Activated T-helper 2 cell treated with anti-CD3 and anti-CD28 coated beads, Interferon-gamma antibody, Interleukin-2, Interleukin-4, amounts not matched to agents 10 μg/mL and 5 μg/mL and 100 μg/mL, durations not matched to agents 14 hours and 24 hours and 36 hours (primary cell): ENCODE measurements at regions not wholly inside any gene's neighbourhood (a gene's known extent, or its start where the extent isn't known, plus 50 kb on each side); places are given as distances from the start of the nearest gene placed in this dataset.

Experiments
- DNase-seq: peaks from one replicate; pipeline ENCODE4 v3.0.0; 2021; ENCODE audit warnings: low spot score
- H3K27ac Mint-ChIP-seq: one replicate; pipeline ENCODE4 v1.8.0; 2021; ENCODE audit warnings: mixed read lengths
- H3K27me3 Mint-ChIP-seq: one replicate; pipeline ENCODE4 v1.8.0; 2021; ENCODE audit warnings: low read depth, mixed read lengths
- H3K36me3 Mint-ChIP-seq: one replicate; pipeline ENCODE4 v1.8.0; 2021; ENCODE audit warnings: low read depth, mixed read lengths
- H3K4me1 Mint-ChIP-seq: one replicate; pipeline ENCODE4 v1.8.0; 2021; ENCODE audit warnings: low read depth, mixed read lengths
- H3K4me3 Mint-ChIP-seq: one replicate; pipeline ENCODE4 v1.8.0; 2021; ENCODE audit warnings: low read depth, mild to moderate bottlenecking, moderate library complexity, mixed read lengths
- H3K9me3 Mint-ChIP-seq: one replicate; pipeline ENCODE4 v1.8.0; 2021; ENCODE audit warnings: mixed read lengths
- intact Hi-C: fragments of 100-400 bp; cut with micrococcal nuclease; formaldehyde crosslinking; loops from one replicate; pipeline ENCODE4 v1.15.1; 2023

DNA sequence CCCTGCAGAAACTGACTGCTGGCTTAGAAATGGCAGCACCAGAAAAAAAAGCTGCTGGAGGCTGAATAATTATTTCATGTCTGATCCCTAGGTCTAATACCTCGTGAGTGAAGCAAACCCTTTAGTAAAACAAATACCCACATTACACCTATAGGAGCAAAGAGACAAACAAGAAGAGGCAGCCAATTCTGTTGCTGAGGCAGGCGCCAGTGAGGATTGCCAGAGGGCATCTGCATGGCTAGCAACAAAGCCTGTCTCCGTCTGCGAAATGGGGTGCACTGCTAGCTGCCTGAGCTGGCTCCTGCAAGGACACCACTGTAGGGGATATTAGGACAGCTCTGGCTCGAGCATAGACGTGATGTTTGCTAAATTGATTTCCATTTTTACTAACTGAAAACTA is 509.7 kb downstream of the TDRD15 start:
- H3K27ac Mint-ChIP-seq = no peak overlapping the region

DNA sequence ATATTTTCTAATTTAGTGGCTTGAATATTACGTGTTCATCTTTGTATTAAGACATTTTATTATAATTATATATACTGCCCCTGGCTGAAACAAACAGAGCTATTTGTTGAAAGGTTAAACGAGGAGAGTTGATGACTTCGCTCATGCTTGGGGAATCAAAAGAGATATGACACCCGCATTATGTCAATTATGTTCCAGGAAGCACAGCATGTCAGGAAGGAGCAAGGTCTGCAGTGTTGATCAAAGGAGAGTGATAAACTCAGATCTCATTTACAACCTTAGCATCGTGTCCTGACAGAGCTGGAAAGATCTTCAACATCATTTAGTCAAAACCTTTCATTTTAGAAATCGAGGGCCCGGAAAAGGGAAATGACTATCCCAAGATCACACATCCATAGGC is 510.1 kb downstream of the TDRD15 start:
- intact Hi-C loops = no loop called here
- Mint-ChIP-seq H3K9me3 (no peaks in the 10 kb centered on the region), H3K36me3 (no peaks in the 10 kb centered on the region), H3K4me1 (no peaks in the 10 kb centered on the region), H3K27ac (no peak overlapping the region), H3K4me3 (no peak overlapping the region), H3K27me3 (no peaks in the 10 kb centered on the region)
- no peak for DNase-seq

More for the DNA sequence above, 509.7 kb downstream of the TDRD15 start:
- DNase-seq = no peak
- H3K4me1 Mint-ChIP-seq = no peaks in the 10 kb centered on the region
- H3K4me3 Mint-ChIP-seq = no peak overlapping the region
- H3K36me3 Mint-ChIP-seq = no peaks in the 10 kb centered on the region
- intact Hi-C loops = no loop called here
- H3K9me3 Mint-ChIP-seq = no peaks in the 10 kb centered on the region
- H3K27me3 Mint-ChIP-seq = no peaks in the 10 kb centered on the region

DNA sequence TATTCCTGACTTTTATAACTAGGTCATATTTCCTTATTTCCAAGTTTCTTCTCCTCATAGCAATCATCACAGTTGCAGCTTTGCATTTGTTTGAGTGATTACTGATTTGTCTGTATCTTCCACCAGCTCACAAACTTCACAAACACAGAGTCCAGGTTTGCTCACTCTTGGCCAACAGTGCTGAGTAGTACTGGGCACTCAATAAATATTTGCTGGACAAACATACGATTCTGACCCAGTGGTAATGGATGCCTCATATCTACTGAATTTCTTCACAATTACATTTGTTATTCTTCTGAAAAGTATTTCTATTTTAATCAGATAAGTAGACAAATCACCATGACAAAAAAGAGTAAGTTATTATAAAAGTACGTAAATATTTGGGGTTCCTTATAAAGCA is 516.3 kb downstream of the TDRD15 start:
- no peaks in the 10 kb centered on the region for H3K36me3 Mint-ChIP-seq
- H3K4me3 Mint-ChIP-seq = no peak overlapping the region
- H3K27me3 Mint-ChIP-seq = no peaks in the 10 kb centered on the region
- H3K27ac Mint-ChIP-seq = no peak overlapping the region
- DNase-seq = no peak
- intact Hi-C loops = no loop called here
- peaks cover 16% of the 10 kb centered on the region for H3K9me3 Mint-ChIP-seq
- H3K4me1 Mint-ChIP-seq = no peaks in the 10 kb centered on the region

DNA sequence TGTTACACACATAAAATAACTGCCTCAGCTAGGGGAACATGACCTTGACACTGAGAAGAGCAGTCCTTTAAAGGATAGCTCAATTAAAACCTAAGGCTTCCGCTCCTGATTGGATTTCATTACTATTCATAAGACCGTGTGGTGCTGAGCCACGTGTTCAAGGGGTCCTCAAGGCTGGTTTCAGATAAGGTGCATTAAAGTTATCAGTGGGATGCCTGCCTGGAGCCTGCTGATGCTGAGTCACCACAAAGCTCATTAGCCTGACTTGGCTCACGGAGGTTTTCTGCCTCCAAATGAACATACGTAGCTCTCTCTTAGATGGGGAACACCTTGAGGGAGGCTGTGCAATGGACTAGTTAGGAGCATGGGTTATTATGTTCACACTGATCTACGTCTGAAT is 518.9 kb downstream of the TDRD15 start:
- Mint-ChIP-seq H3K4me3 (no peak overlapping the region), H3K36me3 (no peaks in the 10 kb centered on the region), H3K27ac (no peak overlapping the region), H3K9me3 (peaks cover 23% of the 10 kb centered on the region), H3K27me3 (no peaks in the 10 kb centered on the region), H3K4me1 (no peaks in the 10 kb centered on the region)
- no peak for DNase-seq
- intact Hi-C loops = no loop called here

DNA sequence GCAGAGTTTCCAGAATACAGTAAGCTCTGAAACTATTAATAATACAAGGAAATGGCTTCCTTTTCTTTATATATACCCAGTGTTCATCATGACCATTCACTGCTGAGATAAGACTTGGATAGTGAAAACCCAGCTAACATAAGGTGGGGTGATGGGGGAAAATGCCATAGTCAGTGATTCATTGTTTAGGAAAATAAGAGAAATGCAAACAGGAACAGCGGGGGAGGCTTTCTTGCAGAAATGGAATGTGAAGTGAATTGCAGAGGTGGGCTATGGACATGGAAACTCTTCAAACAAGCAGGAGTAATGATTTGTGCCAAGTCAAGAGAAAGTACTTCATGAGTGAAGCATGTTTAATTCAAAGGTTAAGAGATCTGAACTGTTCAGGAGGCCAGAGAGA is 519.4 kb downstream of the TDRD15 start:
- Mint-ChIP-seq H3K9me3 (peaks cover 23% of the 10 kb centered on the region), H3K4me3 (no peak overlapping the region), H3K36me3 (no peaks in the 10 kb centered on the region), H3K27me3 (no peaks in the 10 kb centered on the region), H3K27ac (no peak overlapping the region), H3K4me1 (no peaks in the 10 kb centered on the region)
- DNase-seq = no peak
- intact Hi-C loops = no loop called here

DNA sequence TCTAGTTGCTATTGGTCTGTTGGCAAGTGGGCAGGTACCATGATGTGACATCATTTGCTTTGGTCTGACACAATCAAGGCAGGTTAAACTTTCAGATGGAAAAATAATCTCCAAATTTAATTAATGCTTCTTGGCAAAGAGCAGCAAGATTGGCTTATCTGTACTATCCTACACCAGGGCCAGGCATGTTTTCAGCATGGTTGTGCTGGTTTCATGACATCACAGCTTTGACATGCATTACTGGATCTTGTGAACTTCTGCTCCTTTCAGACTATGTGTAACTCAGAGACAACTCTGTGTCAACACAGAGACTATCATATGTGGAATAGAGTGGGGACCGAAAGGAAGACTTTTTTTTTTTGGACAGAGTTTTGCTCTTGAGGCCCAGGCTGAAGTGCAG is 520.5 kb downstream of the TDRD15 start:
- H3K27ac Mint-ChIP-seq = no peak overlapping the region
- H3K36me3 Mint-ChIP-seq = no peaks in the 10 kb centered on the region
- DNase-seq = no peak
- intact Hi-C loops = no loop called here
- H3K27me3 Mint-ChIP-seq = no peaks in the 10 kb centered on the region
- peaks cover 26% of the 10 kb centered on the region for H3K9me3 Mint-ChIP-seq
- no peak overlapping the region for H3K4me3 Mint-ChIP-seq
- H3K4me1 Mint-ChIP-seq = no peaks in the 10 kb centered on the region

DNA sequence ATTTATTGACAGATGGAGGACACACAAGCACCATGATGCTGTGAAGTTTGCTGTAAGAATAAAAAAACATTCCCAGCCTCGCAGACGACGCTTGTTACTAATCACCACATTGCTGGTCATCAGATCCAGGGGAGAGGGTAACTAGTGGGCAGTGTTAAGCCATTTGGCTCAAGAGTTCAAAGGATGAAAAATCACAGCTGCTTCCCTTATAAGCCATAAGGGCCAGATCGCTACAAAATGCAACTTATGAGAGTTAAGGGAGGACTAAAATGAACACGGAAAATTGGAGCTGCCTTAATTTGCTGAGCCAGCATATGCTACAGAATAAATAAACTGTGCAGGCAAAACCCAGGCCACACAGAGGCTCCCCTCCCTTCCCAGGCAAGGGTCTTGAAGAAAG is 522.6 kb downstream of the TDRD15 start:
- no peak for DNase-seq
- Mint-ChIP-seq H3K9me3 (peaks cover 28% of the 10 kb centered on the region), H3K4me1 (no peaks in the 10 kb centered on the region), H3K27me3 (no peaks in the 10 kb centered on the region), H3K36me3 (no peaks in the 10 kb centered on the region), H3K4me3 (no peak overlapping the region), H3K27ac (no peak overlapping the region)
- intact Hi-C loops = no loop called here

DNA sequence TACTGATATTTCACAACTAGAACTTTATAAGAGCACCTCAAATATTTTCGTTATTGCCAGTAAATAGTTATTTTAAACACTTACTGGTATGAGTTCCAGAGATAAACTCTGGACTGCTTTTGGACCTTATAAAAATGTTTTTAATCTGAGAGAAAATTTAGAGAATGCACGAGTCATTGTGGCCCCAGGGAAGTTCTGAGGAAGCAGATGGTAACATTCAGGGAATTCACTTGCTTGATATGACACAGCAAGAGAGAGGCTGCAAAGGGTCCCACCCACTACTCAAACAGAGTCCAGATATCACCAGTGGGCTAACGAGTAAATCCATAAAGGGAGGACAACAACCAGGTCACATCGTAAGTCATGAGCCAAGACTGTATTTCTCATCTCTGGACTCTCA is 526.8 kb downstream of the TDRD15 start:
- H3K36me3 Mint-ChIP-seq = no peaks in the 10 kb centered on the region
- no peak for DNase-seq
- H3K4me1 Mint-ChIP-seq = no peaks in the 10 kb centered on the region
- no peak overlapping the region for H3K4me3 Mint-ChIP-seq
- peaks cover 15% of the 10 kb centered on the region for H3K9me3 Mint-ChIP-seq
- no peaks in the 10 kb centered on the region for H3K27me3 Mint-ChIP-seq
- intact Hi-C loops = no loop called here
- H3K27ac Mint-ChIP-seq = no peak overlapping the region

DNA sequence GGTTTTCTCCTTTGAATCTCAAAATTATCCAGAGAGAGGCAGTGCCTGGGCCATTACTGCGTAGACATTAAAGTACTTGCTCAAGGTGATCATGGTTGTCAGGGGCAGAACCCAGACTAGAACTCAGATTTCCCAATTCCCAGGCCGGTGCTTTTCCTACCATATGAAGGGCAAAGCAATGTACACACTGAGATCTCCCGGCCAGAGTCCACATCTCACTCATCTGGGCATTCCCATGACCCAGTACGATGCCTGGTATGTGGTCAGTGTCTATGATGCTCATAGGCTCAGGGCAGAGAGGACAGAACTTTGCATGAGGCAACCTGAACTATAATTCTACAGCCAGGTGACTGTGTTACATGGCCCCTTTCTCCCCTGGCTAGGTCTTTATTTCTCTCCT is 531.4 kb downstream of the TDRD15 start:
- H3K4me3 Mint-ChIP-seq = no peak overlapping the region
- no peak for DNase-seq

DNA sequence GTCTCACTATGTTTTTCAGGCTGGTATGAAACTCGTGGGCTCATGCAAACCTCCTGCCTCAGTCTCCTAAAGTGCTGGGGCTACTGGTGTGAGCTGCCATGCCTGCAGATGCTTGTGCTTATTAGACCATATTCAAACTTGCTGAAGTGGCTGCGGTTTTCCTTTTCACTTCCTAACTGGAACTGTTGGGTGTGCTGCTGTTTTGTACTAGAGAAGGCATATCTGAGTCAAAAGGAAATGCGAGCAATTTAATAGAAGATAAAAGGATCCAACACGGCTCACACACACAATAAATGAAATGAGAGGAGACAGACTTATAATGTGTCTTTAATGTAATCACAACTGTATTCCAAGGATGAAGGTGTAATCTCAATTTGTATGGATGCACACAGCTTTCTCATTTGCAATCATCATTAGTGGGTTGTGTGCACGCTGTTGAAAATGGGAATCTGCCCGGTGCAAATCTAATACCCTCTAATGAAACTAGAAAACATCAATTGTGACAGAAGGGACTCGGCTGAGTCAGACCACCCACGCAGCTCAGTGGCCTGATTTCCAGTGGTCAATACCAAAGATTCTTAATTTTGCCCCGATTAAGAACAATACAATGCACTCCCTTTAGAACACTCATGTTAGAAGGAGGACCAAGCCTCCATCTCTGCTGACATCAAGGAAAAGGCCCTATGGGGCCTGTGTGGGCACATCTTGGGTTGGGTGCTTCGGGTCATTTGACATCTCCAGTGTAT is 532.7 kb downstream of the TDRD15 start:
- no peaks in the 10 kb centered on the region for H3K27me3 Mint-ChIP-seq
- H3K4me1 Mint-ChIP-seq = no peaks in the 10 kb centered on the region
- intact Hi-C loops = no loop called here
- H3K36me3 Mint-ChIP-seq = no peaks in the 10 kb centered on the region
- H3K9me3 Mint-ChIP-seq = peaks cover 13% of the 10 kb centered on the region
- no peak overlapping the region for H3K27ac Mint-ChIP-seq
- H3K4me3 Mint-ChIP-seq = no peak overlapping the region
- no peak for DNase-seq

More for the DNA sequence above, 531.4 kb downstream of the TDRD15 start:
- Mint-ChIP-seq H3K27ac (no peak overlapping the region), H3K27me3 (no peaks in the 10 kb centered on the region), H3K36me3 (no peaks in the 10 kb centered on the region), H3K4me1 (no peaks in the 10 kb centered on the region), H3K9me3 (peaks cover 8% of the 10 kb centered on the region)
- intact Hi-C loops = no loop called here

DNA sequence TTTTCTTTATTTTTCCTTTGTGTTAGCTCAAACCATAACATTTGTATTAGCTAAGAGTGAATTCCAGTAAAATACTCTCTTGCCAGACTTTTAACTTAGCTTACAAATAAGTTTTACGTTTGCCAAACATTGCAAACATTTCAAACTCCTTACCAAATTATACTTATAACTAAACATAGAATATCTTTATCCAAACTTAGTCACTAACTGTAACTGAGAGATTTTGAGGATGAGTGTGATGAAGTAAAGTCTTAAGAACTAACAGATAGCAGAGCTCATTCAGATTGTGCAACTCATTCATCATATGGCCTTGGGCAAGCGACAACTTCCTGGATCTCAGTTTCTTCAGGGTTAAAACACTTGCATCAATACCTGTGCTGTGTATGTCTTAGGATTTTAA is 533.7 kb downstream of the TDRD15 start:
- H3K27me3 Mint-ChIP-seq = no peaks in the 10 kb centered on the region

DNA sequence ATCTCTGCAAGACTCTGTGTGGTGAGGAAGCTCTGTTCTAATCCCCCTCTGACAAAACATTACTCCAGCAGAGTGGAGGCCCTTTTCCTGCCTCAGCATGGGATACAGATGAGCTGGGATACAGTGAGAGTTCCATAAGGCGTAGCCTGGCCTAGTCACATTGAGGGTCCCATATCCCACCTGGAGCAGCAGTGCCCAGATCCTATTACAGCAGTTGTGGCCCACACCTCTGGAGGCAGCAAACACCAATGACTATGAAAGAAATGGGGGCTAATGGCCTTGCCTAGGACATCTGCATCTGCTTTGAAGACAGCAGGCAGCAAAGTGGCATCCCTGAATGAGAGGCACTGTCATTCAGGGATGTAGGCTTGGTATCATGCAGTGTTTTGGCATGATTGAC is 534.5 kb downstream of the TDRD15 start:
- intact Hi-C loops = no loop called here
- Mint-ChIP-seq H3K36me3 (no peaks in the 10 kb centered on the region), H3K9me3 (peaks cover 14% of the 10 kb centered on the region), H3K4me3 (no peak overlapping the region), H3K27ac (no peak overlapping the region), H3K27me3 (no peaks in the 10 kb centered on the region), H3K4me1 (no peaks in the 10 kb centered on the region)
- DNase-seq = no peak

More for the DNA sequence above, 533.7 kb downstream of the TDRD15 start:
- intact Hi-C loops = no loop called here
- DNase-seq = no peak
- Mint-ChIP-seq H3K4me3 (no peak overlapping the region), H3K36me3 (no peaks in the 10 kb centered on the region), H3K4me1 (no peaks in the 10 kb centered on the region), H3K9me3 (peaks cover 14% of the 10 kb centered on the region), H3K27ac (no peak overlapping the region)

DNA sequence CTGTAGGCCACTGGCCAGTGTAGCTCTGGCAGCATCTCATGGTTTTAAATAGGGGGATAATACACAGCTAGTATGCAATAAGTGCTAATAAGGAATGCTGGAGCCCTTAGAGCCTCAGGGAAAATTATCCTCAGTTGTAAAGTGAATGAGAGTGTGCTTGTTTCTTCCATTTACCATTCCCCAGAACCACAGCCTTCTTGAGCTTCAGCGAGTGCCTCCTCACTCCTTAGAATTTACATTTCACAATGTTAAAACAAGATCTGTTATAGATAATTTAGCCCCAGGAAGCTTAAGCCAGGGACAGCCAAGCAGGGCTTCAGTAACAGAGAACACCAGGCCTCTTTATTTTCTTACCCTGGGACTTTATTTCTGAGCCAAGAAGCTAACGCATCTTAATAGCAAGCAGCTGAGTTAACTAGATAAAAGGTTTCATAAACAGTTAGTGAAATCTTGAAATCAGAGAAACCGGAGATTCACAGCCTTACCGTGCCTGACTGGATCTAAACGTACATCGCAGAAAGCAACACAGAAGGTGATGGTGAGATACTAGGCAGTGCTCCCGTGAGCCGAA is 535.2 kb downstream of the TDRD15 start:
- no peaks in the 10 kb centered on the region for H3K27me3 Mint-ChIP-seq
- peaks cover 14% of the 10 kb centered on the region for H3K9me3 Mint-ChIP-seq
- intact Hi-C loops = no loop called here
- H3K36me3 Mint-ChIP-seq = no peaks in the 10 kb centered on the region
- H3K4me1 Mint-ChIP-seq = no peaks in the 10 kb centered on the region
- no peak overlapping the region for H3K27ac Mint-ChIP-seq
- H3K4me3 Mint-ChIP-seq = no peak overlapping the region
- DNase-seq = no peak
